HCT116 (cell line): ENCODE measurements at regions not wholly inside any gene's neighbourhood (a gene's known extent, or its start where the extent isn't known, plus 50 kb on each side); places are given as distances from the start of the nearest gene placed in this dataset.

Experiments
- ATAC-seq: fragments of 200-7000 bp; cut with Tn5 transposase; 2 replicates; pipeline ENCODE4 v1.9.1; 2020; ENCODE audit warnings: mild to moderate bottlenecking, moderate library complexity
- BruUV-seq: library from RNA; stranded (reverse); fragments of 400-500 nt; replicated peaks from 2 replicates; lab custom pipeline; 2021; lab: Mats Ljungman, UMichigan
- CTCF ChIA-PET: fragments of 300-600 bp; sonication (Branson Sonifier 250); formaldehyde crosslinking; loops from one replicate; lab custom pipeline; 2021; ENCODE audit warnings: antibody characterized with exemption; lab: Charles Lee
- POLR2A ChIA-PET: fragments of 300-600, 350-600 bp; sonication (Branson Sonifier 250); formaldehyde crosslinking; loops from one replicate; lab custom pipeline; 2021; ENCODE audit warnings: antibody characterized with exemption; lab: Charles Lee
- RAD21 ChIA-PET, 2 experiments: fragments of 300-600 bp; sonication (Branson Sonifier 250); formaldehyde crosslinking; loops; one replicate each; lab custom pipeline; 2023; ENCODE audit warnings: low total read pairs in 2 of 2; ENCODE audit not compliant: uncharacterized antibody in 2 of 2, unreplicated experiment in 2 of 2, low non-redundant PET in 1 of 2; lab: Charles Lee
- DNase-seq: peaks from one replicate; pipeline ENCODE4 v3.0.0-alpha.2; 2010; ENCODE audit warnings: low read depth, low spot score
- H2AFZ ChIP-seq: fragments of 200-600 bp; shearing (Covaris generic), sonication (generic); 2 replicates; pipeline ENCODE4 v1.6.1; 2017; ENCODE audit warnings: low read depth, mixed run types, mixed read lengths, antibody characterized with exemption, low read length; ENCODE audit not compliant: poor library complexity, severe bottlenecking
- H3K27ac ChIP-seq: 2 replicates; pipeline ENCODE4 v1.5.1; 2012; ENCODE audit warnings: low read depth, low read length
- H3K27me3 ChIP-seq: fragments of 200-600 bp; sonication (generic); 2 replicates; pipeline ENCODE4 v1.6.1; 2016; ENCODE audit warnings: mixed run types, low read length, mixed read lengths; ENCODE audit not compliant: insufficient read depth
- H3K36me3 ChIP-seq, 2 experiments: fragments of 200-500 bp in 1 of 2; fragments of 200-600 bp in 1 of 2; sonication (Bioruptor generic) in 1 of 2; sonication (generic) in 1 of 2; 2 replicates each; pipeline versions ENCODE4 v1.5.1 to v1.6.1; 2014 to 2016; ENCODE audit warnings: low read length in 2 of 2, inconsistent platforms in 1 of 2, mixed read lengths in 1 of 2, mixed run types in 1 of 2; ENCODE audit not compliant: insufficient read depth in 2 of 2, control insufficient read depth in 1 of 2
- H3K4me1 ChIP-seq, 2 experiments: fragments of 200-600 bp in 1 of 2; sonication (generic) in 1 of 2; 2 replicates each; pipeline versions ENCODE4 v1.5.1 to v1.6.1; 2012 to 2017; ENCODE audit warnings: low read length in 2 of 2, inconsistent platforms in 1 of 2, mild to moderate bottlenecking in 1 of 2, mixed read lengths in 1 of 2, mixed run types in 1 of 2, moderate library complexity in 1 of 2; ENCODE audit not compliant: insufficient read depth in 2 of 2, control insufficient read depth in 1 of 2
- H3K4me2 ChIP-seq: fragments of 200-600 bp; sonication (generic); 2 replicates; pipeline ENCODE4 v1.6.1; 2017; ENCODE audit warnings: mixed run types, low read length, mixed read lengths
- H3K4me3 ChIP-seq, 2 experiments: fragments of 200-600 bp in 1 of 2; sonication (generic) in 1 of 2; replicated peaks in 1 of 2; 2 replicates each; pipeline ENCODE4 v1.5.1; 2011 to 2016; ENCODE audit warnings: low read length in 2 of 2, control low read depth in 1 of 2, low read depth in 1 of 2, mild to moderate bottlenecking in 1 of 2, mixed read lengths in 1 of 2, mixed run types in 1 of 2
- H3K79me2 ChIP-seq: fragments of 200-600 bp; sonication (generic); 2 replicates; pipeline ENCODE4 v1.6.1; 2017; ENCODE audit warnings: mild to moderate bottlenecking, mixed run types, low read length, moderate library complexity, mixed read lengths; ENCODE audit not compliant: insufficient read depth
- H3K9ac ChIP-seq: fragments of 200-600 bp; sonication (generic); 2 replicates; pipeline ENCODE4 v1.6.1; 2016; ENCODE audit warnings: low read length, mixed read lengths
- H3K9me2 ChIP-seq: fragments of 200-600 bp; sonication (generic), shearing (Covaris generic); 2 replicates; pipeline ENCODE4 v1.6.1; 2017; ENCODE audit warnings: mixed run types, mild to moderate bottlenecking, moderate library complexity; ENCODE audit not compliant: insufficient read depth
- H3K9me3 ChIP-seq, 2 experiments: fragments of 200-500 bp in 1 of 2; fragments of 200-600 bp in 1 of 2; sonication (Bioruptor generic) in 1 of 2; sonication (generic) in 1 of 2; 2 replicates each; pipeline ENCODE4 v1.6.1; 2014 to 2017; ENCODE audit warnings: low read length in 2 of 2, mixed read lengths in 2 of 2, inconsistent platforms in 1 of 2, low read depth in 1 of 2, mild to moderate bottlenecking in 1 of 2, mixed run types in 1 of 2, moderate library complexity in 1 of 2; ENCODE audit not compliant: control insufficient read depth in 1 of 2, insufficient read depth in 1 of 2
- H4K20me1 ChIP-seq: fragments of 200-600 bp; sonication (generic), shearing (Covaris generic); 2 replicates; pipeline ENCODE4 v1.6.1; 2017; ENCODE audit warnings: mixed run types, mild to moderate bottlenecking, moderate library complexity; ENCODE audit not compliant: insufficient read depth
- CBX3 ChIP-seq: IDR thresholded peaks from 2 replicates; pipeline ENCODE4 v1.6.1; 2012; ENCODE audit warnings: low read depth
- CEBPB ChIP-seq: IDR thresholded peaks from 2 replicates; pipeline ENCODE4 v1.6.1; 2012; ENCODE audit warnings: low read depth
- CTCF ChIP-seq, 3 experiments: fragments of 200-600 bp in 1 of 3; sonication (generic) in 1 of 3; IDR thresholded peaks in 2 of 3; conservative IDR thresholded peaks in 1 of 3; 2 replicates each; pipeline ENCODE4 v1.5.1; 2012 to 2017; ENCODE audit warnings: low read depth in 2 of 3, low read length in 2 of 3, antibody characterized with exemption in 1 of 3, borderline replicate concordance in 1 of 3, control low read depth in 1 of 3, mild to moderate bottlenecking in 1 of 3, mixed read lengths in 1 of 3, mixed run types in 1 of 3, moderate library complexity in 1 of 3; ENCODE audit not compliant: insufficient read depth in 1 of 3
- EGR1 ChIP-seq: IDR thresholded peaks from 2 replicates; pipeline ENCODE4 v1.6.1; 2012; ENCODE audit warnings: low read depth
- JUND ChIP-seq: IDR thresholded peaks from 2 replicates; pipeline ENCODE4 v1.6.1; 2012
- RAD21 ChIP-seq: IDR thresholded peaks from 2 replicates; pipeline ENCODE4 v1.6.1; 2012; ENCODE audit warnings: low read depth, mild to moderate bottlenecking
- SIN3A ChIP-seq: IDR thresholded peaks from 2 replicates; pipeline ENCODE4 v1.6.1; 2012; ENCODE audit warnings: low read depth
- SP1 ChIP-seq: IDR thresholded peaks from 2 replicates; pipeline ENCODE4 v1.6.1; 2012; ENCODE audit warnings: low read depth
- SRF ChIP-seq: IDR thresholded peaks from 2 replicates; pipeline ENCODE4 v1.6.1; 2012; ENCODE audit warnings: low read depth
- TCF7L2 ChIP-seq: IDR thresholded peaks from 2 replicates; pipeline ENCODE4 v1.7.0; 2011; ENCODE audit warnings: borderline replicate concordance, inconsistent platforms; ENCODE audit not compliant: insufficient read depth, insufficient read length; ENCODE audit errors: extremely low read depth
- YY1 ChIP-seq: IDR thresholded peaks from 2 replicates; pipeline ENCODE4 v1.6.1; 2011; ENCODE audit warnings: low read length, low read depth, moderate library complexity, mild to moderate bottlenecking; ENCODE audit not compliant: insufficient replicate concordance; ENCODE audit errors: extremely low read depth
- ZNF274 ChIP-seq: fragments of 200-500 bp; sonication (Bioruptor generic); IDR thresholded peaks from 2 replicates; pipeline ENCODE4 v1.6.1; 2014; ENCODE audit warnings: mild to moderate bottlenecking, low read depth, low read length, inconsistent platforms
- intact Hi-C: fragments of 100-400 bp; cut with micrococcal nuclease; formaldehyde crosslinking; loops from 2 replicates; pipeline ENCODE4 v1.10.0; 2022
- TF ChIP-seq, protein P1 (sequence below): IDR thresholded peaks from 2 replicates; pipeline ENCODE4 v1.6.1; 2012; ENCODE audit warnings: low read depth
- TF ChIP-seq, protein P2 (sequence below): IDR thresholded peaks from 2 replicates; pipeline ENCODE4 v1.6.1; 2012

DNA sequence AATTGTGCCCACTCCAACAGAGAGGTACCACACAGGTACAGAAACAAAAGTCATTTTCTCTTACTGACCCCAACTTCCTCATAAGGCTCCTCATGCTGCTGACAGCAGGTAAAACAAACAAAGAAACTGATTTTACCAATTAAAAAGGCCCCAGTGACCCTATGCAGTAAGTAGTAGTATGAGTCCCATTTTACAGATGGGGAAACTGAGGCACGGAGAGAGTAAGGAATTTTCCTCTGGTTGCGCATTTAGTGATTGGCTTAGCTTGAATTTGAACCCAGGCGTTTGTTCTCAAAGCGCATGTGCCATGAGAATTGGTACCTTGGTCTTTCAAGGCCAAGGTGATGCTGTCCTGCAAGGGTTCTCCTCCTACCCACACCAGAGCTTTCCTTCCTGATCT, 66.1 kb upstream of the ZBTB40 start:
- no peak for TF ChIP-seq CEBPB
- TF ChIP-seq JUND = no peak
- TF ChIP-seq SP1 = no peak
- TF ChIP-seq SIN3A = no peak
- TF ChIP-seq TCF7L2 = no peak
- TF ChIP-seq CTCF (IDR thresholded peaks at IDR 0.05 in 2 of 3, conservative IDR thresholded peaks at IDR 0.05 in 1 of 3; ENCODE audit: borderline replicate concordance in 1 of 3, insufficient read depth in 1 of 3, low read depth in 2 of 3, low read length in 2 of 3) = no peak
- no peak for TF ChIP-seq EGR1
- Histone ChIP-seq H3K9me3 (no peaks in the 10 kb centered on the region), H4K20me1 (no peaks in the 10 kb centered on the region), H2AFZ (no peak overlapping the region), H3K4me3 (no peak overlapping the region), H3K36me3 (no peaks in the 10 kb centered on the region), H3K4me2 (no peak overlapping the region), H3K9ac (no peak overlapping the region), H3K27ac (no peak overlapping the region), H3K4me1 (peaks cover 0 to 5% of the 10 kb centered on the region in 2 experiments; a peak in 1 of 4 replicates), H3K9me2 (no peaks in the 10 kb centered on the region), H3K79me2 (no peaks in the 10 kb centered on the region), H3K27me3 (0 out of 2 replicates have a peak, but pooled peaks cover 7% of the 10 kb centered on the region)
- ATAC-seq = no peak
- BruUV-seq = no TSS peak
- intact Hi-C loops = no loop called here
- RAD21 ChIA-PET = no interaction called here
- no peak for DNase-seq
- POLR2A ChIA-PET = no interaction called here
- CTCF ChIA-PET = no interaction called here

DNA sequence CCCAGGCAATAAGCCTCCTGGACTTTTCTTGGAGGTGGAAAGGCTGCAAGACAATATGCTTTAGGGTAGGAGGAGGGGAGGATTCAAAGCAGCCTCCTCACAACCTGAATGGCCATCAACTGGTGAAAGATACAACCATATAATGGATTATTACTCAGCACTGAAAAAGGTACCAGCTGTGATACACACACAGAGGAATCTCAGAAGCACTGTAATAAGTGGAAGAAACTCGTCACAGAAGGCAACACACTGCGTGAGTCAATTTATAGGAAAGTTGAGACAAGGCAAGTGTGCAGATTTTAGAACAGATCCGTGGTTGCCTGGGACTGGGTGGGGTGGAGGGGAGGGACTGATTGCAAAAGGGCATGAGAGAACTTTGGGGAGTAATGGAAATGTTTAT, 64.9 kb upstream of the ZBTB40 start:
- Histone ChIP-seq H3K9ac (no peak overlapping the region), H3K9me2 (no peaks in the 10 kb centered on the region), H3K4me1 (no peaks in the 10 kb centered on the region), H3K27me3 (0 out of 2 replicates have a peak, but pooled peaks cover 7% of the 10 kb centered on the region), H3K36me3 (no peaks in the 10 kb centered on the region), H3K27ac (no peak overlapping the region), H2AFZ (no peak overlapping the region), H3K4me3 (no peak overlapping the region), H4K20me1 (no peaks in the 10 kb centered on the region), H3K4me2 (no peak overlapping the region), H3K9me3 (no peaks in the 10 kb centered on the region), H3K79me2 (no peaks in the 10 kb centered on the region)
- TF ChIP-seq, protein P1, sequence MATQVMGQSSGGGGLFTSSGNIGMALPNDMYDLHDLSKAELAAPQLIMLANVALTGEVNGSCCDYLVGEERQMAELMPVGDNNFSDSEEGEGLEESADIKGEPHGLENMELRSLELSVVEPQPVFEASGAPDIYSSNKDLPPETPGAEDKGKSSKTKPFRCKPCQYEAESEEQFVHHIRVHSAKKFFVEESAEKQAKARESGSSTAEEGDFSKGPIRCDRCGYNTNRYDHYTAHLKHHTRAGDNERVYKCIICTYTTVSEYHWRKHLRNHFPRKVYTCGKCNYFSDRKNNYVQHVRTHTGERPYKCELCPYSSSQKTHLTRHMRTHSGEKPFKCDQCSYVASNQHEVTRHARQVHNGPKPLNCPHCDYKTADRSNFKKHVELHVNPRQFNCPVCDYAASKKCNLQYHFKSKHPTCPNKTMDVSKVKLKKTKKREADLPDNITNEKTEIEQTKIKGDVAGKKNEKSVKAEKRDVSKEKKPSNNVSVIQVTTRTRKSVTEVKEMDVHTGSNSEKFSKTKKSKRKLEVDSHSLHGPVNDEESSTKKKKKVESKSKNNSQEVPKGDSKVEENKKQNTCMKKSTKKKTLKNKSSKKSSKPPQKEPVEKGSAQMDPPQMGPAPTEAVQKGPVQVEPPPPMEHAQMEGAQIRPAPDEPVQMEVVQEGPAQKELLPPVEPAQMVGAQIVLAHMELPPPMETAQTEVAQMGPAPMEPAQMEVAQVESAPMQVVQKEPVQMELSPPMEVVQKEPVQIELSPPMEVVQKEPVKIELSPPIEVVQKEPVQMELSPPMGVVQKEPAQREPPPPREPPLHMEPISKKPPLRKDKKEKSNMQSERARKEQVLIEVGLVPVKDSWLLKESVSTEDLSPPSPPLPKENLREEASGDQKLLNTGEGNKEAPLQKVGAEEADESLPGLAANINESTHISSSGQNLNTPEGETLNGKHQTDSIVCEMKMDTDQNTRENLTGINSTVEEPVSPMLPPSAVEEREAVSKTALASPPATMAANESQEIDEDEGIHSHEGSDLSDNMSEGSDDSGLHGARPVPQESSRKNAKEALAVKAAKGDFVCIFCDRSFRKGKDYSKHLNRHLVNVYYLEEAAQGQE = no peak
- TF ChIP-seq RAD21 (no peak), SRF (no peak), ZNF274 (no peak), YY1 (no peak), CBX3 (no peak), TCF7L2 (no peak)
- TF ChIP-seq, protein P2, sequence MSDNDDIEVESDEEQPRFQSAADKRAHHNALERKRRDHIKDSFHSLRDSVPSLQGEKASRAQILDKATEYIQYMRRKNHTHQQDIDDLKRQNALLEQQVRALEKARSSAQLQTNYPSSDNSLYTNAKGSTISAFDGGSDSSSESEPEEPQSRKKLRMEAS = no peak
- ATAC-seq (no peak), DNase-seq (no peak)
- POLR2A ChIA-PET = no interaction called here
- RAD21 ChIA-PET = no interaction called here
- intact Hi-C loops = no loop called here
- no TSS peak for BruUV-seq
- CTCF ChIA-PET = no interaction called here
